Liver (tissue), 8 donors: ENCODE measurements at regions not wholly inside any gene's neighbourhood (a gene's known extent, or its start where the extent isn't known, plus 50 kb on each side); places are given as distances from the start of the nearest gene placed in this dataset.

Source experiments
- DNase-seq: peaks from one replicate; pipeline ENCODE4 v3.0.0-alpha.2; 2017; ENCODE audit warnings: low spot score
- H3K27ac ChIP-seq, 2 donors: one replicate each; pipeline ENCODE4 v1.7.0; 2013; ENCODE audit warnings: inconsistent platforms in 2 of 2, low read length in 2 of 2, control low read depth in 1 of 2, low read depth in 1 of 2, mild to moderate bottlenecking in 1 of 2
- H3K27me3 ChIP-seq, 4 donors: one replicate each; pipeline versions ENCODE4 v1.6.1 to v1.7.0; 2013; ENCODE audit warnings: low read length in 3 of 4, inconsistent platforms in 1 of 4, mild to moderate bottlenecking in 1 of 4, moderate library complexity in 1 of 4; ENCODE audit not compliant: control insufficient read depth in 4 of 4, insufficient read depth in 4 of 4
- H3K36me3 ChIP-seq, 4 donors: one replicate each; pipeline versions ENCODE4 v1.6.1 to v1.7.0; 2013; ENCODE audit warnings: low read length in 3 of 4, mild to moderate bottlenecking in 3 of 4, low read depth in 1 of 4, moderate library complexity in 1 of 4; ENCODE audit not compliant: control insufficient read depth in 4 of 4, insufficient read depth in 3 of 4
- H3K4me1 ChIP-seq, 4 donors: one replicate each; pipeline versions ENCODE4 v1.6.1 to v1.7.0; 2013; ENCODE audit warnings: low read length in 3 of 4, mild to moderate bottlenecking in 3 of 4, moderate library complexity in 1 of 4; ENCODE audit not compliant: control insufficient read depth in 4 of 4, insufficient read depth in 4 of 4
- H3K4me3 ChIP-seq, 3 donors: one replicate each; pipeline versions ENCODE4 v1.6.1 to v1.7.0; 2013; ENCODE audit warnings: low read length in 3 of 3, control low read depth in 1 of 3, low read depth in 1 of 3, mild to moderate bottlenecking in 1 of 3
- H3K9ac ChIP-seq, 2 donors: one replicate each; pipeline ENCODE4 v1.7.0; 2013; ENCODE audit warnings: low read length in 2 of 2, mild to moderate bottlenecking in 2 of 2, moderate library complexity in 2 of 2, control low read depth in 1 of 2, low read depth in 1 of 2
- H3K9me3 ChIP-seq, 4 donors: one replicate each; pipeline versions ENCODE4 v1.6.1 to v1.7.0; 2013; ENCODE audit warnings: low read length in 3 of 4; ENCODE audit not compliant: control insufficient read depth in 4 of 4
- ATF3 ChIP-seq: IDR thresholded peaks from 2 replicates; pipeline ENCODE4 v1.6.1; 2016; ENCODE audit warnings: antibody characterized with exemption
- CTCF ChIP-seq: fragments of 150-350 bp; IDR thresholded peaks from 2 replicates; pipeline ENCODE4 v1.5.1; 2017; ENCODE audit warnings: improper control_type of control experiment, low read depth, low read length; ENCODE audit not compliant: missing input control
- EGR1 ChIP-seq, 2 donors: IDR thresholded peaks; 2 replicates each; pipeline ENCODE4 v1.6.1; 2016 to 2018; ENCODE audit warnings: antibody characterized with exemption in 2 of 2, low read depth in 2 of 2
- FOXA1 ChIP-seq: IDR thresholded peaks from 2 replicates; pipeline ENCODE4 v1.6.1; 2016; ENCODE audit warnings: antibody characterized with exemption
- FOXA2 ChIP-seq: IDR thresholded peaks from 2 replicates; pipeline ENCODE4 v1.6.1; 2016; ENCODE audit warnings: antibody characterized with exemption
- GABPA ChIP-seq, 2 donors: IDR thresholded peaks in 1 of 2; conservative IDR thresholded peaks in 1 of 2; 2 replicates each; pipeline ENCODE4 v1.6.1; 2016; ENCODE audit warnings: antibody characterized with exemption in 2 of 2, mild to moderate bottlenecking in 1 of 2, moderate library complexity in 1 of 2
- HNF4A ChIP-seq, 2 donors: conservative IDR thresholded peaks; 2 replicates each; pipeline ENCODE4 v1.6.1; 2016; ENCODE audit warnings: antibody characterized with exemption in 2 of 2, mild to moderate bottlenecking in 2 of 2
- HNF4G ChIP-seq: IDR thresholded peaks from 2 replicates; pipeline ENCODE4 v1.6.1; 2016; ENCODE audit warnings: antibody characterized with exemption
- JUND ChIP-seq, 2 donors: IDR thresholded peaks; 2 replicates each; pipeline ENCODE4 v1.6.1; 2016; ENCODE audit warnings: antibody characterized with exemption in 2 of 2
- MAX ChIP-seq: IDR thresholded peaks from 2 replicates; pipeline ENCODE4 v1.6.1; 2016; ENCODE audit warnings: antibody characterized with exemption
- NR2F2 ChIP-seq: IDR thresholded peaks from 2 replicates; pipeline ENCODE4 v1.6.1; 2016; ENCODE audit warnings: antibody characterized with exemption
- RAD21 ChIP-seq, 2 donors: IDR thresholded peaks; 2 replicates each; pipeline ENCODE4 v1.6.1; 2016; ENCODE audit warnings: antibody characterized with exemption in 2 of 2, mild to moderate bottlenecking in 2 of 2
- REST ChIP-seq: IDR thresholded peaks from 2 replicates; pipeline ENCODE4 v1.6.1; 2016; ENCODE audit warnings: antibody characterized with exemption, mild to moderate bottlenecking
- RXRA ChIP-seq, 2 donors: IDR thresholded peaks; 2 replicates each; pipeline ENCODE4 v1.6.1; 2017 to 2018; ENCODE audit warnings: antibody characterized with exemption in 2 of 2, mild to moderate bottlenecking in 1 of 2
- SP1 ChIP-seq: IDR thresholded peaks from 2 replicates; pipeline ENCODE4 v1.6.1; 2018; ENCODE audit warnings: antibody characterized with exemption, mild to moderate bottlenecking
- TAF1 ChIP-seq: conservative IDR thresholded peaks from 2 replicates; pipeline ENCODE4 v1.6.1; 2016; ENCODE audit warnings: antibody characterized with exemption, mild to moderate bottlenecking
- YY1 ChIP-seq: IDR thresholded peaks from 2 replicates; pipeline ENCODE4 v1.6.1; 2016; ENCODE audit warnings: antibody characterized with exemption, mild to moderate bottlenecking
- ZBTB33 ChIP-seq: IDR thresholded peaks from 2 replicates; pipeline ENCODE4 v1.6.1; 2016; ENCODE audit warnings: antibody characterized with exemption
- WGBS: extraction: QIAGEN DNeasy Blood & Tissue Kit; methylation state at CpG from one replicate; pipeline ENCODE4 v1.1.7; 2013; 5-methylcytosine and 5-hydroxymethylcytosine counted together
- donor health status: healthy.
- donor health status: healthy.
- donor health status: healthy.
- donor health status: healthy.
- donor health status: healthy.

- H3K9me3 ChIP-seq = no peaks in the 10 kb centered on the region
- H3K4me1 ChIP-seq = no peaks in the 10 kb centered on the region
- H3K36me3 ChIP-seq = no peaks in the 10 kb centered on the region
- no peak overlapping the region for H3K27ac ChIP-seq
- DNase-seq = no peak
- TF ChIP-seq MAX (no peak), FOXA2 (no peak), NR2F2 (no peak), ATF3 (no peak), GABPA (IDR thresholded peaks at IDR 0.05 in 1 of 2, conservative IDR thresholded peaks at IDR 0.05 in 1 of 2) (no peak), EGR1 (IDR thresholded peaks at IDR 0.05; ENCODE audit: low read depth in 2 of 2) (no peak), CTCF (no peak), TAF1 (no peak), HNF4A (conservative IDR thresholded peaks at IDR 0.05) (no peak), JUND (IDR thresholded peaks at IDR 0.05) (no peak), HNF4G (no peak), RXRA (IDR thresholded peaks at IDR 0.05) (no peak), RAD21 (IDR thresholded peaks at IDR 0.05) (no peak), FOXA1 (no peak)
- H3K9ac ChIP-seq = no peak overlapping the region
- 71% methylated on average over 2 of the region's 2 CpGs for WGBS
- H3K4me3 ChIP-seq = no peak overlapping the region
- no peaks in the 10 kb centered on the region for H3K27me3 ChIP-seq
Measured at GRCh38 chr3:94359996-94360395, 297.1 kb downstream of the NSUN3 start.

- Histone ChIP-seq H3K4me3 (no peak overlapping the region), H3K27ac (no peak overlapping the region), H3K36me3 (no peaks in the 10 kb centered on the region), H3K9me3 (no peaks in the 10 kb centered on the region), H3K9ac (no peak overlapping the region), H3K27me3 (no peaks in the 10 kb centered on the region), H3K4me1 (no peaks in the 10 kb centered on the region)
- TF ChIP-seq RXRA (IDR thresholded peaks at IDR 0.05) (no peak), SP1 (no peak), ZBTB33 (no peak), JUND (IDR thresholded peaks at IDR 0.05) (no peak), CTCF (no peak), FOXA1 (no peak), YY1 (no peak), NR2F2 (no peak), TAF1 (no peak), HNF4A (conservative IDR thresholded peaks at IDR 0.05) (no peak), ATF3 (no peak), FOXA2 (no peak), RAD21 (IDR thresholded peaks at IDR 0.05) (no peak), EGR1 (IDR thresholded peaks at IDR 0.05; ENCODE audit: low read depth in 2 of 2) (no peak), MAX (no peak), REST (no peak), HNF4G (no peak), GABPA (IDR thresholded peaks at IDR 0.05 in 1 of 2, conservative IDR thresholded peaks at IDR 0.05 in 1 of 2) (no peak)
- no peak for DNase-seq
Measured at GRCh38 chr3:94360987-94361386, 298.1 kb downstream of the NSUN3 start.
